ENCODE measurements at regions not wholly inside any gene's neighbourhood (a gene's known extent, or its start where the extent isn't known, plus 50 kb on each side); places are given as distances from the start of the nearest gene placed in this dataset.

GRCh38 chr2:19589791-19590190, 231.4 kb upstream of the OSR1 start:
- TF ChIP-seq, protein P1, sequence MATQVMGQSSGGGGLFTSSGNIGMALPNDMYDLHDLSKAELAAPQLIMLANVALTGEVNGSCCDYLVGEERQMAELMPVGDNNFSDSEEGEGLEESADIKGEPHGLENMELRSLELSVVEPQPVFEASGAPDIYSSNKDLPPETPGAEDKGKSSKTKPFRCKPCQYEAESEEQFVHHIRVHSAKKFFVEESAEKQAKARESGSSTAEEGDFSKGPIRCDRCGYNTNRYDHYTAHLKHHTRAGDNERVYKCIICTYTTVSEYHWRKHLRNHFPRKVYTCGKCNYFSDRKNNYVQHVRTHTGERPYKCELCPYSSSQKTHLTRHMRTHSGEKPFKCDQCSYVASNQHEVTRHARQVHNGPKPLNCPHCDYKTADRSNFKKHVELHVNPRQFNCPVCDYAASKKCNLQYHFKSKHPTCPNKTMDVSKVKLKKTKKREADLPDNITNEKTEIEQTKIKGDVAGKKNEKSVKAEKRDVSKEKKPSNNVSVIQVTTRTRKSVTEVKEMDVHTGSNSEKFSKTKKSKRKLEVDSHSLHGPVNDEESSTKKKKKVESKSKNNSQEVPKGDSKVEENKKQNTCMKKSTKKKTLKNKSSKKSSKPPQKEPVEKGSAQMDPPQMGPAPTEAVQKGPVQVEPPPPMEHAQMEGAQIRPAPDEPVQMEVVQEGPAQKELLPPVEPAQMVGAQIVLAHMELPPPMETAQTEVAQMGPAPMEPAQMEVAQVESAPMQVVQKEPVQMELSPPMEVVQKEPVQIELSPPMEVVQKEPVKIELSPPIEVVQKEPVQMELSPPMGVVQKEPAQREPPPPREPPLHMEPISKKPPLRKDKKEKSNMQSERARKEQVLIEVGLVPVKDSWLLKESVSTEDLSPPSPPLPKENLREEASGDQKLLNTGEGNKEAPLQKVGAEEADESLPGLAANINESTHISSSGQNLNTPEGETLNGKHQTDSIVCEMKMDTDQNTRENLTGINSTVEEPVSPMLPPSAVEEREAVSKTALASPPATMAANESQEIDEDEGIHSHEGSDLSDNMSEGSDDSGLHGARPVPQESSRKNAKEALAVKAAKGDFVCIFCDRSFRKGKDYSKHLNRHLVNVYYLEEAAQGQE (IDR thresholded peaks at IDR 0.05; ENCODE audit: insufficient read depth in 1 of 2, low read depth in 2 of 2, low read length in 2 of 2): no peak
- TF ChIP-seq POLR2AphosphoS5 (IDR thresholded peaks at IDR 0.05; ENCODE audit: low read depth, low read length) (no peak), FOXP2 (optimal IDR thresholded peaks at IDR 0.05; ENCODE audit: borderline replicate concordance, extremely low read depth, extremely low read length, insufficient read depth) (no peak), TAF1 (IDR thresholded peaks at IDR 0.05; ENCODE audit: borderline replicate concordance, insufficient read depth, low read length) (no peak), SIN3A (IDR thresholded peaks at IDR 0.05; ENCODE audit: borderline replicate concordance, insufficient read depth, low read length) (no peak)

- no peak for TF ChIP-seq SIN3A (IDR thresholded peaks at IDR 0.05; ENCODE audit: borderline replicate concordance, insufficient read depth, low read length)
- TF ChIP-seq FOXP2 (optimal IDR thresholded peaks at IDR 0.05; ENCODE audit: borderline replicate concordance, extremely low read depth, extremely low read length, insufficient read depth): no peak
- no peak for TF ChIP-seq TAF1 (IDR thresholded peaks at IDR 0.05; ENCODE audit: borderline replicate concordance, insufficient read depth, low read length)
Observed at GRCh38 chr2:19580830-19581229, 222.4 kb upstream of the OSR1 start.

- TF ChIP-seq POLR2AphosphoS5 (IDR thresholded peaks at IDR 0.05; ENCODE audit: low read depth, low read length) (no peak), SIN3A (IDR thresholded peaks at IDR 0.05; ENCODE audit: borderline replicate concordance, insufficient read depth, low read length) (no peak), FOXP2 (optimal IDR thresholded peaks at IDR 0.05; ENCODE audit: borderline replicate concordance, extremely low read depth, extremely low read length, insufficient read depth) (no peak), TAF1 (IDR thresholded peaks at IDR 0.05; ENCODE audit: borderline replicate concordance, insufficient read depth, low read length) (no peak)
Observed at GRCh38 chr2:19580264-19580663, 221.8 kb upstream of the OSR1 start.

- TF ChIP-seq FOXP2 (optimal IDR thresholded peaks at IDR 0.05; ENCODE audit: borderline replicate concordance, extremely low read depth, extremely low read length, insufficient read depth) (no peak), TAF1 (IDR thresholded peaks at IDR 0.05; ENCODE audit: borderline replicate concordance, insufficient read depth, low read length) (no peak), SIN3A (IDR thresholded peaks at IDR 0.05; ENCODE audit: borderline replicate concordance, insufficient read depth, low read length) (no peak), POLR2AphosphoS5 (IDR thresholded peaks at IDR 0.05; ENCODE audit: low read depth, low read length) (no peak)
- TF ChIP-seq, protein P1 (IDR thresholded peaks at IDR 0.05; ENCODE audit: insufficient read depth in 1 of 2, low read depth in 2 of 2, low read length in 2 of 2): no peak
Observed at GRCh38 chr2:19579461-19579860, 221.0 kb upstream of the OSR1 start.

GRCh38 chr2:19577723-19578122, 219.3 kb upstream of the OSR1 start:
- TF ChIP-seq POLR2AphosphoS5 (IDR thresholded peaks at IDR 0.05; ENCODE audit: low read depth, low read length) (no peak), FOXP2 (optimal IDR thresholded peaks at IDR 0.05; ENCODE audit: borderline replicate concordance, extremely low read depth, extremely low read length, insufficient read depth) (no peak), TAF1 (IDR thresholded peaks at IDR 0.05; ENCODE audit: borderline replicate concordance, insufficient read depth, low read length) (no peak), SIN3A (IDR thresholded peaks at IDR 0.05; ENCODE audit: borderline replicate concordance, insufficient read depth, low read length) (no peak)
- TF ChIP-seq, protein P1 (IDR thresholded peaks at IDR 0.05; ENCODE audit: insufficient read depth in 1 of 2, low read depth in 2 of 2, low read length in 2 of 2): no peak

DNA sequence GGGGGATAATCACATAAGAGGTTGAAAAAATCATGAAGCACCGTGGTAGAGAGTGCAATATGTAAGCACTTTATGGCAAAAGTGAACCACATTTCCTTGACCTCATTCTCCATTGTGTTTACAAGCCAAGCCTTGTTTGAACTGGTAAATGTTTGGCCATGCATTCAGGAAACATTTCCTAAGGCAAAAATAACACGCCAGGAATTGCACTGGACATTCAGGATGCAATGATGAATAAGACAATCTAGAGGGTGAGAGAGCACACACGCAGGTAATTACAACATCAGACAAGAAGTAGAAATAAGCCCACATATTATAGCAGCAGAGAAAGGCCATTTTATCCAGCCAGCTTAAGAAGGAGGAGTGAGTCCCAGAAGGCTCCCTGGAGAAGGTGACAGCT, 218.0 kb upstream of the OSR1 start:
- TF ChIP-seq POLR2AphosphoS5 (IDR thresholded peaks at IDR 0.05; ENCODE audit: low read depth, low read length): no peak
- TF ChIP-seq, protein P1 (IDR thresholded peaks at IDR 0.05; ENCODE audit: insufficient read depth in 1 of 2, low read depth in 2 of 2, low read length in 2 of 2): no peak
- no peak for TF ChIP-seq TAF1 (IDR thresholded peaks at IDR 0.05; ENCODE audit: borderline replicate concordance, insufficient read depth, low read length)
- no peak for TF ChIP-seq SIN3A (IDR thresholded peaks at IDR 0.05; ENCODE audit: borderline replicate concordance, insufficient read depth, low read length)
- TF ChIP-seq FOXP2 (optimal IDR thresholded peaks at IDR 0.05; ENCODE audit: borderline replicate concordance, extremely low read depth, extremely low read length, insufficient read depth): no peak

All from PFSK-1 (cell line).